Cardiac fibroblast (primary cell): ENCODE measurements at regions not wholly inside any gene's neighbourhood (a gene's known extent, or its start where the extent isn't known, plus 50 kb on each side); places are given as distances from the start of the nearest gene placed in this dataset.
"Not testable (repeated sequence)": the region's sequence is repeated elsewhere in the genome, so short reads cannot be mapped to it uniquely, and the experiment has no call there.

ENCODE experiments used
- DNase-seq, 2 donors: peaks; one replicate each; pipeline versions ENCODE4 v3.0.0 to v3.0.0-alpha.2; 2010; ENCODE audit warnings: low read depth in 2 of 2
- H3K4me3 ChIP-seq, 2 donors: replicated peaks in 1 of 2; 1 replicate in 1 of 2; 2 replicates in 1 of 2; pipeline ENCODE4 v1.5.1; 2011; ENCODE audit warnings: low read depth in 2 of 2, low read length in 2 of 2, mild to moderate bottlenecking in 2 of 2, moderate library complexity in 1 of 2
- CTCF ChIP-seq: IDR thresholded peaks from one replicate; pipeline ENCODE4 v1.5.1; 2011; ENCODE audit warnings: low read depth, mild to moderate bottlenecking, low read length, inconsistent platforms

- no peak for TF ChIP-seq CTCF
- DNase-seq: no peak
- no peak overlapping the region for H3K4me3 ChIP-seq
These were observed 527.7 kb upstream of the SOX9 start for GRCh38 chr17:71593078-71593477.

DNA sequence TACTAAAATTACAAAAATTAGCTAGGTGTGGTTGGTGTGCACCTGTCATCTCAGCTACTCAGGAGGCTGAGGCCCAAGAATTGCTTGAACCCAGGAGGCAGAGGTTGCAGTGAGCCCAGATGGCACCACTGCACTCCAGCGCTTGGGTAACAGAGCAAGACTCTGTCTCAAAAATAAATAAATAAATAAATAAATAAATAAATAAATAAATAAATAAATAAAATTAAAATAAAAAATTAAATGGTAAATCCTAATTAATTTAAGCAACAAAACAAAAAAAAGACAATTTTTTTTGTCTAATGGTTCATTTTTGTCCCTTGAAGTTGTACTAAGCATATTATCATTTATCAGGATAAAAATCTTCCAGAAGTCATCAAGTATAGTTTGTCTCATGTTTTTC is 521.2 kb upstream of the SOX9 start:
- H3K4me3 ChIP-seq, DNase-seq: not testable (repeated sequence)

DNA sequence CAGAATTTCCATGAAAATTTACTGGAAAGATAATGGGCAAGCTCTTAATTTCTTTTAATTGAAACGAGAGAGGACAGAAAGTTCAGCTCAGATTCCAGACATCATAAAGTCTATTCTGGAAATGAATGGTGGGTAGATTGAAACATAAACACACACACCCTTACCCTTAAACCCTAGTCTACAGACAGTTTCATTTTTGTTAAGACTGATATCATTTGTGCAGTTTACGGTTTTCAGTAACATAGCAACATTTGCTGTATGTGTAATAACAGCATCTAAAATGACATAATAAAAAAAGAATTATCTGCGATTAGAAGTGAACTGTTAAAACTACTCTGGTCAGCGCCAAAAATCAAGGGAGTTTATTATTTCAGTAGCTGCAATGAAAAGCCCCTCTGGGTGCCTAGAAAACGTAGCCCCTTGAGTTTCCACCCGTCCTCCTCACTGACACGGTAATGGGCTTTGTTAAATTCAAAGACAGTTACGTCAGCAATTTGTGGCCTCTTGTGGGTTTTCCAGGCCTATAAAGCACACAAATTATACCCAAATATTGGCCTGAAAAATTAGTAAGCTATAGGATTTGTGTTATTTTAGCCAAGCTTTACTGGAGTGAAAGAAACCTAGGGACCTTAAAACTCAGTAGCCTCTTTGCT is 520.6 kb upstream of the SOX9 start:
- no peak overlapping the region for H3K4me3 ChIP-seq
- no peak for TF ChIP-seq CTCF
- peak; percentile 5 for DNase-seq

DNA sequence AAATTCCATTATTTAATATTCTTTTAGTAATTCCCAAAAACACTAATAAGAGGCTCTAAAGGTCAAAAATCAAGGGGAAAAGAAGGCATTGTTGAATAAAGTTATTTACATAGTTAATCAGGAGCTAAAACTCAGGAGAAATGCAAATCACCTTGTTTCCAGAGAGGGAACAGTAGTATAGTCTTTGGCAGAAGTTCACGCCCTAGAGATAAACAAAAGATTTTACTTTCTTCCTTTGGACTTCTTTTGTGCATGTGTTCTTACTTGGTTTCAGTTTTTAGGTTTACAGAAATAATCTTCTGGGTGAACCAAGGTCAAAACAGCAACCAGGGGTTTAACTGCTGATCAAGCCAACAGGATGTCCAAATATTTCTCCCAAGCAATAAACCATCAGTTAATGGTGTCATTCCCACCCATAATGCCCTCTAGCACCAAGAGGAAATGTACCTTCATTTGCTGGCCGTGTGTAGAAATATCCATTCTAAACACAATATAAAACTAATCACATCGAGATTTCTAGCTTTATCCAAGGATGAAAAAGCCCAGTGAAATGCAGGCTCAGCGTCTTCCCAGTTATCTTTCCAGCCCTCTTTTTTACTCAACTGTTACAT is 518.8 kb upstream of the SOX9 start:
- DNase-seq: no peak
- no peak overlapping the region for H3K4me3 ChIP-seq
- no peak for TF ChIP-seq CTCF

GRCh38 chr17:71613996-71614395 is 506.8 kb upstream of the SOX9 start:
- DNase-seq: no peak
- no peak for TF ChIP-seq CTCF
- no peak overlapping the region for H3K4me3 ChIP-seq

- no peak for DNase-seq
- no peak for TF ChIP-seq CTCF
- H3K4me3 ChIP-seq: no peak overlapping the region
These were observed 505.0 kb upstream of the SOX9 start for GRCh38 chr17:71615820-71616219.

DNA sequence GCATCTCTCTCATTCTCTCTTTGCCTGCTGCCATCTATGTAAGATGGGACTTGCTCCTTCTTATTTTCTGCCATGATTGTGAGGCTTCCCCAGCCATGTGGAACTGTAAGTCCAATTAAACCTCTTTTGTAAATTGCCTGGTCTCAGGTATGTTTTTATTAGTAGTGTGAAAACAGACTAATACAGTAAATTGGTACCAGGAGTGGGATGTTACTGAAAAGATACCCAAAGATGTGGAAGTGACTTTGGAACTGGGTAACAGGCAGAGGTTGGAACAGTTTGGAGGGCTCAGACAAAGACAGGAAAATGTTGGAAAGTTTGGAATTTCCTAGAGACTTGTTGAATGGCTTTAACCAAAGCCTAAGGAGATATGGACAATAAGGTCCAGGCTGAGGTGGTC is 503.1 kb upstream of the SOX9 start:
- H3K4me3 ChIP-seq, DNase-seq: not testable (repeated sequence)

DNA sequence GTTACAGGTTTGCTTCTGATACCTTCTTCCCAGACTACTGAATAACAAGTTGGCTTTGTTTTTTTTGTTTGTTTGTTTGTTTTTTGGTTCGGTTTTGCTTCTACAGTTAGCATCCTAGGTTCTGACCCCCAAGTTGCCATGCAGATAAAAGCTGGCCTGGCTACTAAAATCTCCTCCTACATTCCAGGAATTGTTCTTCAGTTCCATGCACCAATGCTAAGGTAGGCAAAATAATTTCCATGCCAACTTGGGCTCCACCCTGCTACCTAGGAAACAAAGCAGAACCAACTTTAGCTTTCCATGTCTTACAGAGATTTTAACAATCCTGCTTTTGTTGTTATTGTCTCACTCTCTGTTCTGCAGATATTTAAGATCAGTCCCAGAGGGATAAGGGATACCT is 495.5 kb upstream of the SOX9 start:
- no peak overlapping the region for H3K4me3 ChIP-seq
- no peak for TF ChIP-seq CTCF
- no peak for DNase-seq
